ENCODE measurements at regions not wholly inside any gene's neighbourhood (a gene's known extent, or its start where the extent isn't known, plus 50 kb on each side); places are given as distances from the start of the nearest gene placed in this dataset.
"Not testable (repeated sequence)": the region's sequence is repeated elsewhere in the genome, so short reads cannot be mapped to it uniquely, and the experiment has no call there.

GRCh38 chr5:174471528-174471927, 252.9 kb upstream of the MSX2 start:
- not testable (repeated sequence) for TF ChIP-seq CTCF (IDR thresholded peaks at IDR 0.05; ENCODE audit: poor library complexity); EZH2 (IDR thresholded peaks at IDR 0.05; ENCODE audit: borderline replicate concordance); EZH2phosphoT487 (IDR thresholded peaks at IDR 0.05; ENCODE audit: low read depth, severe bottlenecking, unreplicated experiment)
